Activated CD4-positive, alpha-beta T cell treated with anti-CD3 and anti-CD28 coated beads for 36 hours (primary cell): ENCODE measurements at regions not wholly inside any gene's neighbourhood (a gene's known extent, or its start where the extent isn't known, plus 50 kb on each side); places are given as distances from the start of the nearest gene placed in this dataset.
A peak's percentile ranks its signal among the peaks of the same experiment; 100 is the strongest.

Source experiments
- ATAC-seq: fragments of 200-7000 bp; cut with Tn5 transposase; one replicate; pipeline ENCODE4 v1.10.0; 2021; ENCODE audit warnings: mild to moderate bottlenecking, moderate library complexity
- CTCF ChIA-PET: fragments of 350-600 bp; sonication (Branson Sonifier 250); formaldehyde crosslinking; loops from one replicate; lab custom pipeline; 2021; ENCODE audit warnings: antibody characterized with exemption; lab: Charles Lee
- POLR2A ChIA-PET: fragments of 350-600 bp; sonication (Branson Sonifier 250); formaldehyde crosslinking; loops from one replicate; lab custom pipeline; 2021; ENCODE audit warnings: antibody characterized with exemption, inconsistent platforms; lab: Charles Lee
- DNase-seq: peaks from one replicate; pipeline ENCODE4 v3.0.0-alpha.2; 2020
- H3K27ac Mint-ChIP-seq: one replicate; pipeline ENCODE4 v1.8.0; 2021; ENCODE audit warnings: mixed read lengths
- H3K27me3 Mint-ChIP-seq: one replicate; pipeline ENCODE4 v1.8.0; 2021; ENCODE audit warnings: mixed read lengths
- H3K36me3 Mint-ChIP-seq: one replicate; pipeline ENCODE4 v1.8.0; 2021; ENCODE audit warnings: low read depth, mixed read lengths
- H3K4me1 Mint-ChIP-seq: one replicate; pipeline ENCODE4 v1.8.0; 2021; ENCODE audit warnings: mixed read lengths
- H3K4me3 Mint-ChIP-seq: one replicate; pipeline ENCODE4 v1.8.0; 2021; ENCODE audit warnings: mild to moderate bottlenecking, moderate library complexity, mixed read lengths
- H3K9me3 Mint-ChIP-seq: one replicate; pipeline ENCODE4 v1.8.0; 2021; ENCODE audit warnings: low read depth, mixed read lengths
- intact Hi-C, 2 experiments: fragments of 100-400 bp; cut with DNase I in 1 of 2; cut with micrococcal nuclease in 1 of 2; formaldehyde crosslinking; loops; one replicate each; pipeline versions ENCODE4 v1.14.2 to v1.15.1; 2022 to 2024; cut with DNase I, micrococcal nuclease

DNA sequence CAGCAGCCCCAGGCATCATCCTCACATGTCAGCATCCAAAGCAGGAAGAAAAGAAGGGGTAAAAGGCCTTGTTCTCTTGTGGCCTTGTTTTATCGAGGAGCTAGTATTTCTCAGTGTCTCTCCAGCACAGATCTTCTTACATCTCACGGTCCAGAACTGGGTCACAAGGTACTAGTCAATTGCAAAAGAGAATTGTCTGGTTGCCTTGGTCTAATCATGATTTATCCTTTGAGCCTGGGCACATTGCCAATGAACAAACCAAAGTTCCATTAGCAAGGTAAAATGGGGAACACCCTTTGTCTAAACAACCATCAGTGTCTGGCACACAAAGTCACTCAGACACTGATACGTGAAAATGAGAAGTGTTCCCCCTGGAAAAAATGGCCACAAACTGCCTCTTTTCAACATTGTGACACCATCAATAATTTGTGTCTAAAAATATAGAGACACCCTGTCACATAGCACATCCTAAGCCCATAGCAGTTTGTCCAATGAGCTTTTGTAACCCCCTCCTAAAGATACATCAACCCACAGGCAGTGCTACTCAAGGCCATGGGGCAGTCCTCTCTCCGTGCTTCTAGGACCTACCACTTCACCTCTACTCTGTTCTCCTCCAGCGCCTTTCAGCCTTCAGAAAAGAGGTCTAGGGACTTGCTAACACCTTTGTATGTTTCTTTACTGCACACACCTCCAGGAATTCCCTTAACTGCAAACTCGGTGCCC is 534.4 kb downstream of the MID1IP1 start:
- no peak overlapping the region for H3K4me3 Mint-ChIP-seq
- peaks cover 49% of the 10 kb centered on the region for H3K4me1 Mint-ChIP-seq
- DNase-seq (no peak), ATAC-seq (no peak)
- H3K27ac Mint-ChIP-seq, result peak overlapping the region; percentile 70
- peaks cover 4% of the 10 kb centered on the region for H3K9me3 Mint-ChIP-seq
- H3K36me3 Mint-ChIP-seq, result peaks cover 3% of the 10 kb centered on the region
- CTCF ChIA-PET, result interaction anchor here (0.6 to 1.1 kb wide), 2 partner anchors 88 to 184 kb away, joined by 3 read pairs; no protein-coding TSS in a partner anchor
- intact Hi-C loops, result loop anchor here in 1 of 2 experiments (10.0 kb wide), 1 partner anchor 439 kb away; no protein-coding TSS in a partner anchor
- POLR2A ChIA-PET, result no interaction called here
- H3K27me3 Mint-ChIP-seq, result no peaks in the 10 kb centered on the region

DNA sequence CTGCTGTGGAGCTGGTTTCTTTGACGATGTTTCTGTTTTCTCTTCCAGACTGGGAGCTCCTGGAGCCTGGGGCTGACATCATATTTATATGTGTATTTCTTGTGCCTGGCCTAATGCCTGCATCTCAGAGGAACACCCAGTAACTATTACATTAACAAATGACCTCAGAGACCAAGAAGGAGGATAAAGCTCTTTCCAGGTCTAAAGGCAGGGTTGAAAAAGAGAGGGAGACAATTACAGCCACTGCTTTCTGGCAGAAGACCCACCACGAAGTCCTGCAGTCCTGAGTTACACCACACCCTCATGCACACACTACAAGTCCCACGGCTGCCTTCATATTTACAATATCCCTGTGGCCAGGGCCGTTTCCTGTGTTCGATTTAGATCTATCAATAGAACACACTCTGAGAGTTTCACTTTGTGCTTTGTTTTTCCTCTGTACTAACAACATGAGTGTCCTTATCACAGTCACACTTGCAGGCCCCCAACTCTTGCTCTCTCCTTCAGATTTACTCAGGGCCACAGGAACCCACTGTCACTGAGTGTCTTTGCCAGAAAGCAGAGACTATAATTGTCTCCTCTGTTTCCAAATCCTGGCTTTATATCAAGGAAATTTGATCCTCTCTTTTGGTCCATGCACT is 535.5 kb downstream of the MID1IP1 start:
- H3K4me3 Mint-ChIP-seq, result no peak overlapping the region
- no peaks in the 10 kb centered on the region for H3K27me3 Mint-ChIP-seq
- POLR2A ChIA-PET, result no interaction called here
- DNase-seq (peak; percentile 56), ATAC-seq (peak; percentile 91)
- peaks cover 4% of the 10 kb centered on the region for H3K9me3 Mint-ChIP-seq
- H3K36me3 Mint-ChIP-seq, result peaks cover 3% of the 10 kb centered on the region
- CTCF ChIA-PET, result interaction anchor here (1.1 kb wide), 1 partner anchor 185 kb away, joined by 3 read pairs; no protein-coding TSS in a partner anchor
- peaks cover 38% of the 10 kb centered on the region for H3K4me1 Mint-ChIP-seq
- intact Hi-C loops, result loop anchor here in 1 of 2 experiments (10.0 kb wide), 1 partner anchor 438 kb away; no protein-coding TSS in a partner anchor
- H3K27ac Mint-ChIP-seq, result peak overlapping the region; percentile 89

DNA sequence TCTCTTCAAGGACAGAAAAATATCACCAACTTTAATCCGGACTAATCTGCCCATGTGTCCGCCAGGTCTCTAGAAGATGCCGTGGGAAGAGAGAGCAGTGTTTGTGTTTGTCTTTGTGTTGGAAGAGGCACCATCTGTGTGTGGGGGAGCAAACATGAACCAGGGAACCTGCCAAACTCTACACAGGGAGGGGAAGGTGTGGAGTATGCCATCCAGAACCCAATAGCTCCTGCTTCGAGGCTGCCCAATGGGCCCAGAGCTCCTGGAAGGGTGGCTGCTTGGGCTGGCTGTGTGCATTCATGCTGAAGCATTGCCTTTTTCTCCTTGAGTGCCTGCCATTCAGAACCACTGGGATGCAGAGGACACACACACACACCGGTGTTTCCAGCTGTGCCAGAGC is 536.2 kb downstream of the MID1IP1 start:
- Mint-ChIP-seq H3K27ac (peak overlapping the region; percentile 89), H3K36me3 (no peaks in the 10 kb centered on the region), H3K9me3 (peaks cover 4% of the 10 kb centered on the region), H3K4me1 (peaks cover 33% of the 10 kb centered on the region), H3K4me3 (no peak overlapping the region), H3K27me3 (no peaks in the 10 kb centered on the region)
- intact Hi-C loops, result loop anchor here in 1 of 2 experiments (10.0 kb wide), 1 partner anchor 437 kb away; no protein-coding TSS in a partner anchor
- DNase-seq, result no peak
- CTCF ChIA-PET, result interaction anchor here (0.6 kb wide), 1 partner anchor 106 kb away, joined by 4 read pairs; no protein-coding TSS in a partner anchor
- ATAC-seq, result no peak
- POLR2A ChIA-PET, result no interaction called here

DNA sequence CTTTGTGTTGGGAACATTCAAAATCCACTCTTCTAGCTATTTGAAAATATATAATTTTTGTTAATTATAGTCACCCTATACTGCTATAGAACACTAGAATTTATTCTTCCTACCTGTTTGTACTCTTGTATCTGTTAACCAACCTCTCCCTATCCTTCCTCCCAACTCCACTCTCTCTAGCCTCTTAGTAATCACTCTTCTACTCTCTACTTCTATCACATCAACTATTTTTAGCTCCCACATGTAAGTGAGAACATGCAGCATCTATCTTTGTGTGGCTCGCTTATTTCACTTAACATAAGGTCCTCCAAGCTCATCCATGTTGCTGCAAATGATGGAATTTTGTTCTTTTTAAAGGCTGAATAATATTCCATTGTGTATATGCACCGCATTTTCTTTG is 537.3 kb downstream of the MID1IP1 start:
- no peak for ATAC-seq

DNA sequence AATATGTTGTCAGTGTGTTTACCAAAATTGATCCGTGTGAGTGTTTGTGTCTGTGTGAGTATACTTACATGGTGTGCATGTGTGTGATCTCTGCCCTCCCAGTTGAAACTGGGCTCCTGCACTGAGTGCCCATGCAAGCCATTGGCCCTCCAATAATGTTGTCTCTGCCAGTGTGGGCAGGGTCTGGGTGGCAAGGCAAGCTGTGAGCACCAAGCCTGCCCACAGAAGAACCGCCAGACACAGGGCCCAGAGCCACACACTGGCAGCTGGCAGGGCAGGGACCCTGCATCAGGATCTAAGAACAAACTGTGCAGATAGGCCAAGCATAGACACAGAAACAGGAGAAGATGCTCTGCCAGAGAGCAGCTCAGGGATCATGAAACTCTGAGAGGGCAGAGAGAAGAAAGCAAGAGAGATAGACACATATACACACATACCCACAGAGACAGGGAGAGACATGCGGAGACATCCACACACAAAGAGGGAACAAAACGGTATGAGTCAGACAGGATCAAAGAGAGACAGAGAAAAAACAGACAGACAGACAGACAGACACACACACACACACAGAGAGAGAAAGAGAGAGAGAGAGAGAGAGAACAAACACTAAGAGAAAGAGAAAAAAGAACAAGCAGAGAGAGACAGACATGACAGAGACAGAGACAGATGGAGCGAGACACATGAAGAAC is 555.0 kb downstream of the MID1IP1 start:
- intact Hi-C loops, result no loop called here
- Mint-ChIP-seq H3K9me3 (no peaks in the 10 kb centered on the region), H3K4me1 (peaks cover 18% of the 10 kb centered on the region), H3K4me3 (no peak overlapping the region), H3K36me3 (no peaks in the 10 kb centered on the region), H3K27ac (no peak overlapping the region), H3K27me3 (no peaks in the 10 kb centered on the region)
- POLR2A ChIA-PET, result no interaction called here
- peak; percentile 42 for ATAC-seq
- DNase-seq, result no peak
- CTCF ChIA-PET, result no interaction called here

More for the DNA sequence above, 537.3 kb downstream of the MID1IP1 start:
- intact Hi-C loops, result loop anchor here in 1 of 2 experiments (10.0 kb wide), 1 partner anchor 436 kb away; no protein-coding TSS in a partner anchor
- Mint-ChIP-seq H3K27me3 (no peaks in the 10 kb centered on the region), H3K4me1 (peaks cover 27% of the 10 kb centered on the region), H3K36me3 (no peaks in the 10 kb centered on the region), H3K9me3 (peaks cover under 1% of the 10 kb centered on the region), H3K27ac (peak overlapping the region; percentile 21), H3K4me3 (no peak overlapping the region)
- ChIA-PET CTCF (no interaction called here), POLR2A (no interaction called here)
- no peak for DNase-seq

DNA sequence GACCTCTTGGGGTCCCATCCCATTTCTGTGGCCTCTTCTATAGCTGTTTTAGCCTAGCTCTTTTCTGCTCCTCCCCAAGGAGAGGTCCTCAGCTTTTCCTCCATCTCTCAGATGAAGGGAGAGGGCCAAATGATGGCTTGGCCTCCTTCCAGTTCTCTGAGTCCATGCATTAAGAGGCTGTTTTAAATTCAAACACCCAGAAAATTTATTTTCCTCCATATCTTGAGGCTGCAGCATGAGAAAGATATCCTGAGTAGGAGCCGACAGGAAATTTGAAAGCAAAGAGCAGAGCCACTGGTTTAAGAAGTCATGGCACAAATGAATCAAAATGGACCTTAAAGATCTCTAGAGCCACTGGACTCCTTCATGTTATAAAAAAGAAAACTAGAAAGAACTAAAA is 558.8 kb downstream of the MID1IP1 start:
- H3K9me3 Mint-ChIP-seq, result no peaks in the 10 kb centered on the region
- no peaks in the 10 kb centered on the region for H3K27me3 Mint-ChIP-seq
- no peak for ATAC-seq
- ChIA-PET CTCF (no interaction called here), POLR2A (no interaction called here)
- H3K4me3 Mint-ChIP-seq, result no peak overlapping the region
- no peak for DNase-seq
- intact Hi-C loops, result no loop called here
- no peaks in the 10 kb centered on the region for H3K36me3 Mint-ChIP-seq
- peaks cover 18% of the 10 kb centered on the region for H3K4me1 Mint-ChIP-seq
- H3K27ac Mint-ChIP-seq, result no peak overlapping the region

DNA sequence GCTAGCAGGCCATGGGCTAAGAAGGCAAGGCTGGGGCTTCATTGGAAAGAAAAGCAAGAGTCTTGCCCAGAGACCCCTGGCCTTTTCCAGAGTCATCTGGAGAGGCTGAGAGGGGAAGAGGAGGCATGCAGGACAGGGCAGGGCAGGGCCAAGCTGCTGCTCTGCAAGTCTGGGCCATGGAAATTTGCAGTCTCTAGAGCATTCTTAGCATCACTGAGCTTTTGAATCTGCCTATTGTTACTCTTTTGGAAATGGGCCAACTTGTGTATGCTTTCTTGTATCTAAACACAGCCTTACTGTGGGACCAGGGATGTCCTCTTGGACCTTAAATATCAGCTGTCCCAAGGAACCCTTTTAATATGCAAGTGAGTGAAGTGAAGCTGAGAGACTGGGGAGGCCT is 560.5 kb downstream of the MID1IP1 start:
- Mint-ChIP-seq H3K4me1 (peaks cover 12% of the 10 kb centered on the region), H3K9me3 (no peaks in the 10 kb centered on the region), H3K36me3 (no peaks in the 10 kb centered on the region), H3K27me3 (no peaks in the 10 kb centered on the region), H3K4me3 (no peak overlapping the region), H3K27ac (no peak overlapping the region)
- CTCF ChIA-PET, result interaction anchor here (0.6 kb wide), 1 partner anchor 25 kb away, joined by 3 read pairs; no protein-coding TSS in a partner anchor
- DNase-seq (no peak), ATAC-seq (no peak)
- POLR2A ChIA-PET, result no interaction called here
- intact Hi-C loops, result no loop called here

DNA sequence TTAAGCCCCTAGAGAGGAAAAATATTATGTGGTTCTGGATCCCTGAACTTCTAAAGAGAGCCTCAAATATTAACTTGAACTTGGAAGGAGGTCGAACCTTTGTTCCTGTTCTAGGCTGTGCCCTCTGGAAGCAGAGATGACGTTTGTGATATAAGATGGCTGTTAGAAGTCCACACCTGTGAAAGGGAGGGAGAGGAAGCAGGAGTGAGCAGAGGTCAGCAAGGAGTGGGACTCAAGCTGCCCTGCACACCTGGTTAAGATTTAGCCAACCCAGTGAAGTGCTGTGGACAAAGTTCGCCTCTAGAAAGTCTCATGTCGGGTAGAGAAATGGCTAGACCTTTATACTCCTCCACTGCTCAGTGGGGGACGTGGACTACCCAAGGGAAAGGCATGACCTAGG is 566.2 kb downstream of the MID1IP1 start:
- Mint-ChIP-seq H3K36me3 (no peaks in the 10 kb centered on the region), H3K27me3 (no peaks in the 10 kb centered on the region), H3K4me3 (no peak overlapping the region), H3K9me3 (no peaks in the 10 kb centered on the region), H3K4me1 (peaks cover 3% of the 10 kb centered on the region), H3K27ac (no peak overlapping the region)
- no peak for ATAC-seq
- no peak for DNase-seq
- ChIA-PET POLR2A (no interaction called here), CTCF (no interaction called here)
- intact Hi-C loops, result no loop called here

DNA sequence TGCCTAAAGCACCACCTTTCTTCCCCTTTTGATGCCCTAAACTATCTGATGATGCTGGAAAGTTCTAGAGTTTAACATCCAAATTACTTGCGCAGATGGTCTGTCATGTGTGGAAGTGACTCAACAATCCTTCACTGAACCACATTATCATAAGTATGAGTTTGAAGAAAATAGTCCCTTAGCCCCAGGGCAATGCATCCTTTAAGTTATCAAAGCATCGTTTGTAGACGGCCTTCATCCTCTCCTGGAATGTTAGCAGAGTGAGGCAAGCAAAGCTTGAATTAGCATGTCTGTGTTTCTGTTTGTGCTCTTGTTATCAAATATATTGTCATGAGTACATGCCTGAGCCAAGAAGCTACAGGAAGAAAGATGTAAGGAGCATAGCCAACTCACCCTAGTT is 570.9 kb downstream of the MID1IP1 start:
- ChIA-PET CTCF (no interaction called here), POLR2A (no interaction called here)
- ATAC-seq, result no peak
- intact Hi-C loops, result no loop called here
- Mint-ChIP-seq H3K36me3 (no peaks in the 10 kb centered on the region), H3K4me1 (no peaks in the 10 kb centered on the region), H3K27ac (no peak overlapping the region), H3K9me3 (no peaks in the 10 kb centered on the region), H3K27me3 (no peaks in the 10 kb centered on the region), H3K4me3 (no peak overlapping the region)
- DNase-seq, result no peak

DNA sequence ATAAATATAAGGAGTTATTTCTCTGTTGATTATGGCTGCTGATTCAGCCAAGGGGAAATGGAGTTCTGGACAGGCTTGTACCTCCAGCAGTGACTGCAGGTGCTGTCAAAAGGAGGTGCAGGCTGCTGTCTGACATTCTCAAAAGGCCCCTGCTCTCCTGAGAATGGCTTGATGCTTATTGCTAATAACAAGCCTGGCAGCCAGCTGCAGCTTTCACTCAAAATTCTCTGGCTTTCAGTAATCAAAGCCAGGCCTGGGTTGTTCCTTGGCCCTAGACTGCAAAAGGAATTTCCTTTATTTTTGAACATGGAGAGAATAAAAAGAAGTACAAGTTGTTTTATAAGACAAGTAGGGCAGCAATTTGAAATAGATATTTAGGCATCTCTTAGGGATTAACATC is 575.9 kb downstream of the MID1IP1 start:
- Mint-ChIP-seq H3K27ac (no peak overlapping the region), H3K4me3 (no peak overlapping the region), H3K36me3 (no peaks in the 10 kb centered on the region), H3K4me1 (peaks cover 5% of the 10 kb centered on the region), H3K27me3 (no peaks in the 10 kb centered on the region), H3K9me3 (peaks cover 2% of the 10 kb centered on the region)
- ATAC-seq (no peak), DNase-seq (no peak)
- POLR2A ChIA-PET, result no interaction called here
- CTCF ChIA-PET, result no interaction called here
- intact Hi-C loops, result no loop called here

DNA sequence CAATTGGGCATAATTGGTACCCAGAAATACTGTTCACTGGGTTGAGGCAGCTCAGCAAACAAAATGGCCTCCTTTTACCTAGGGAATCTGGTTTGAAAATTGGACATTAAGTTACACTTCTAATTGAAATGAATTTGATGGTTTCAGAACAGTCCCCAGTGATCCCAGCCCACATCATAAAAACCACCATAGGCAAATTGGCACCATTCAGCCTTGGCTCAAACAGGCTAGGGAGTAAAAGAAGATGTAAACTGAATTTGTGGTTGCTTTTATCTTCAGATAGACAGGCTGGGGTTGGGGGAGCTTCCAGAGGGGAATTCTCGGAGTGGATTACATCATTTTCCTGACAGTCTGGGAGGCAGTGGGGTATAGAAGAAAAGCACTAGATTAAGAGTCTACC is 576.5 kb downstream of the MID1IP1 start:
- Mint-ChIP-seq H3K27ac (no peak overlapping the region), H3K4me3 (no peak overlapping the region), H3K36me3 (no peaks in the 10 kb centered on the region), H3K4me1 (peaks cover 5% of the 10 kb centered on the region), H3K9me3 (peaks cover 2% of the 10 kb centered on the region), H3K27me3 (no peaks in the 10 kb centered on the region)
- CTCF ChIA-PET, result no interaction called here
- intact Hi-C loops, result no loop called here
- POLR2A ChIA-PET, result no interaction called here
- no peak for ATAC-seq
- no peak for DNase-seq
